Fibroblast of lung (primary cell): ENCODE measurements at regions not wholly inside any gene's neighbourhood (a gene's known extent, or its start where the extent isn't known, plus 50 kb on each side); places are given as distances from the start of the nearest gene placed in this dataset.

Source experiments
- EZH2 ChIP-seq: IDR thresholded peaks from 2 replicates; pipeline ENCODE4 v1.5.1; 2012; ENCODE audit warnings: low read length, control low read depth, mild to moderate bottlenecking; ENCODE audit errors: missing control alignments
- TF ChIP-seq, protein P1 (sequence below), 2 donors: IDR thresholded peaks in 1 of 2; conservative IDR thresholded peaks in 1 of 2; 1 replicate in 1 of 2; 2 replicates in 1 of 2; pipeline ENCODE4 v1.5.1; 2011 to 2012; ENCODE audit warnings: low read length in 2 of 2, control low read depth in 1 of 2, inconsistent platforms in 1 of 2, low read depth in 1 of 2, mild to moderate bottlenecking in 1 of 2

DNA sequence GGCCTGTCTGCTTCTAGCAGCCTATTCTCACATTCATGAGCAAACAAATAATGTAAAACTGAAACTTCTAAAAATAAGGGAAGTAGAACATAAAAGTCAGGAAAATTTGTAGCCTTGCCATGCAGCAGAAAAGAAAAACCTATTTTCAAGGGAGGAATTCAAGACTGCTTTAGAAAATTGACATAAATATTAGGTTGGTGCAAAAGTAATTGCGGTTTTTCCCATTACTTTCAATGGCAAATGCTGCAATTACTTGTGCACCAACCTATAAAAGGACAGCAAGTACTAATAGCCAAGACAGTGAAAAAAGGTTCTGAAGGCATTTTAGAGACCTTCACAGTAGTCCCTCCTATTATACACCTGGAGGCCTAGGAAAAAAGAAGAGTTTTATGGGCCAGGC lies 457.8 kb downstream of the KLHL4 start:
- TF ChIP-seq, protein P1, sequence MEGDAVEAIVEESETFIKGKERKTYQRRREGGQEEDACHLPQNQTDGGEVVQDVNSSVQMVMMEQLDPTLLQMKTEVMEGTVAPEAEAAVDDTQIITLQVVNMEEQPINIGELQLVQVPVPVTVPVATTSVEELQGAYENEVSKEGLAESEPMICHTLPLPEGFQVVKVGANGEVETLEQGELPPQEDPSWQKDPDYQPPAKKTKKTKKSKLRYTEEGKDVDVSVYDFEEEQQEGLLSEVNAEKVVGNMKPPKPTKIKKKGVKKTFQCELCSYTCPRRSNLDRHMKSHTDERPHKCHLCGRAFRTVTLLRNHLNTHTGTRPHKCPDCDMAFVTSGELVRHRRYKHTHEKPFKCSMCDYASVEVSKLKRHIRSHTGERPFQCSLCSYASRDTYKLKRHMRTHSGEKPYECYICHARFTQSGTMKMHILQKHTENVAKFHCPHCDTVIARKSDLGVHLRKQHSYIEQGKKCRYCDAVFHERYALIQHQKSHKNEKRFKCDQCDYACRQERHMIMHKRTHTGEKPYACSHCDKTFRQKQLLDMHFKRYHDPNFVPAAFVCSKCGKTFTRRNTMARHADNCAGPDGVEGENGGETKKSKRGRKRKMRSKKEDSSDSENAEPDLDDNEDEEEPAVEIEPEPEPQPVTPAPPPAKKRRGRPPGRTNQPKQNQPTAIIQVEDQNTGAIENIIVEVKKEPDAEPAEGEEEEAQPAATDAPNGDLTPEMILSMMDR (conservative IDR thresholded peaks at IDR 0.05 in 1 of 2, IDR thresholded peaks at IDR 0.05 in 1 of 2; ENCODE audit: low read depth in 1 of 2, low read length in 2 of 2) = no peak
- TF ChIP-seq EZH2 = no peak
